HEK293T (cell line): ENCODE measurements at regions not wholly inside any gene's neighbourhood (a gene's known extent, or its start where the extent isn't known, plus 50 kb on each side); places are given as distances from the start of the nearest gene placed in this dataset.
"Not testable (repeated sequence)": the region's sequence is repeated elsewhere in the genome, so short reads cannot be mapped to it uniquely, and the experiment has no call there.

Experiments
- ARNT ChIP-seq: fragments of 450-650 bp; IDR thresholded peaks from 2 replicates; pipeline ENCODE4 v1.6.1; 2017; ENCODE audit warnings: mild to moderate bottlenecking
- FOXA1 ChIP-seq: fragments of 450-650 bp; IDR thresholded peaks from 2 replicates; pipeline ENCODE4 v1.6.1; 2016; ENCODE audit warnings: mild to moderate bottlenecking
- FOXM1 ChIP-seq: fragments of 450-650 bp; IDR thresholded peaks from 2 replicates; pipeline ENCODE4 v1.6.1; 2017; ENCODE audit warnings: mild to moderate bottlenecking, borderline replicate concordance
- LEF1 ChIP-seq: fragments of 450-650 bp; IDR thresholded peaks from 2 replicates; pipeline ENCODE4 v1.6.1; 2017; ENCODE audit warnings: mild to moderate bottlenecking, borderline replicate concordance

- TF ChIP-seq FOXA1, ARNT, FOXM1, LEF1: not testable (repeated sequence)
Measured at GRCh38 chr5:169371801-169372200, 70.9 kb upstream of the SLIT3 start.
